Neural progenitor cell (in vitro differentiated cells): ENCODE measurements at regions not wholly inside any gene's neighbourhood (a gene's known extent, or its start where the extent isn't known, plus 50 kb on each side); places are given as distances from the start of the nearest gene placed in this dataset.

ENCODE experiments used
- CTCF ChIP-seq: fragments of 200-600 bp; sonication (generic); IDR thresholded peaks from 2 replicates; pipeline ENCODE4 v1.5.1; 2017; ENCODE audit warnings: antibody characterized with exemption, mild to moderate bottlenecking
- EZH2 ChIP-seq: fragments of 200-600 bp; sonication (generic); IDR thresholded peaks from 2 replicates; pipeline ENCODE4 v1.6.1; 2017; ENCODE audit warnings: antibody characterized with exemption, mild to moderate bottlenecking, moderate library complexity

DNA sequence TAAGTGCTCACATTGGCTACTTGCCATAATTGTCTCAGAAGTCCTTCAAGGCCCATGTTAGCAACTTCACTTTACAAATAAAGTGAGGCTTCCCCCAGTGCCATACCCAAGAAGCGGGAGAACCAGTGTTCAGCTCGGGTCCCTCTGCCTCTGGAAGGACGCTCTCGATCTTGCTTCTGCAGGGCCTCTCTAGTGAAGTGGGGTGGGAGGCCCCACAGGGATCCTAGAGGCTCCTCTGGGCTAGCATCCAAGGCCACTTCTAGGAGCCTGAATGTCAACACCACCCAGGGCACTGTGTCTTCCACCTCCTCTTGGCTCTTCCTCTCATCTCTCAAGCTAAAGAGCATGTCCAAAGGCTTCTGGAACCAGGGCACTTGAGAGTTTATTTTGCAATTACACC lies 282.5 kb downstream of the GADD45G start:
- TF ChIP-seq CTCF: no peak
- no peak for TF ChIP-seq EZH2
